CMK (cell line): ENCODE measurements at regions not wholly inside any gene's neighbourhood (a gene's known extent, or its start where the extent isn't known, plus 50 kb on each side); places are given as distances from the start of the nearest gene placed in this dataset.
"Not testable (repeated sequence)": the region's sequence is repeated elsewhere in the genome, so short reads cannot be mapped to it uniquely, and the experiment has no call there.

ENCODE experiments used
- DNase-seq: peaks from one replicate; pipeline ENCODE4 v3.0.0-alpha.2; 2010; ENCODE audit warnings: low read depth

GRCh38 chr10:94125856-94126255, 132.1 kb downstream of the PLCE1 start:
- no peak for DNase-seq

- DNase-seq: no peak
Measured at GRCh38 chr10:94129393-94130130, 135.8 kb downstream of the PLCE1 start.

- no peak for DNase-seq
Measured at GRCh38 chr10:94131885-94132284, 138.2 kb downstream of the PLCE1 start.

GRCh38 chr10:94133239-94133638, 139.5 kb downstream of the PLCE1 start:
- DNase-seq: no peak

GRCh38 chr10:94137747-94138146, 144.0 kb downstream of the PLCE1 start:
- no peak for DNase-seq

GRCh38 chr10:94138391-94138790, 144.7 kb downstream of the PLCE1 start:
- no peak for DNase-seq

- no peak for DNase-seq
Measured at GRCh38 chr10:94143261-94143660, 149.5 kb downstream of the PLCE1 start.

GRCh38 chr10:94146313-94146712, 152.6 kb downstream of the PLCE1 start:
- DNase-seq: no peak

- DNase-seq: no peak
Measured at GRCh38 chr10:94146746-94147145, 153.0 kb downstream of the PLCE1 start.

- no peak for DNase-seq
Measured at GRCh38 chr10:94149702-94150101, 156.0 kb downstream of the PLCE1 start.

- no peak for DNase-seq
Measured at GRCh38 chr10:94150541-94151184, 156.9 kb downstream of the PLCE1 start.

- no peak for DNase-seq
Measured at GRCh38 chr10:94155722-94156271, 162.1 kb downstream of the PLCE1 start.

- DNase-seq: no peak
Measured at GRCh38 chr10:94156453-94156852, 162.7 kb downstream of the PLCE1 start.

GRCh38 chr10:94165158-94165611, 171.5 kb downstream of the PLCE1 start:
- not testable (repeated sequence) for DNase-seq

- no peak for DNase-seq
Measured at GRCh38 chr10:94172332-94172731, 178.6 kb downstream of the PLCE1 start.

GRCh38 chr10:94173594-94173993, 179.9 kb downstream of the PLCE1 start:
- no peak for DNase-seq

- no peak for DNase-seq
Measured at GRCh38 chr10:94174838-94175237, 181.1 kb downstream of the PLCE1 start.

- no peak for DNase-seq
Measured at GRCh38 chr10:94178475-94179253, 184.1 kb downstream of the NOC3L start.

GRCh38 chr10:94180576-94180975, 182.2 kb downstream of the NOC3L start:
- no peak for DNase-seq

GRCh38 chr10:94183666-94184264, 179.0 kb downstream of the NOC3L start:
- no peak for DNase-seq

- DNase-seq: no peak
Measured at GRCh38 chr10:94186722-94187121, 176.0 kb downstream of the NOC3L start.

GRCh38 chr10:94192333-94192732, 170.4 kb downstream of the NOC3L start:
- no peak for DNase-seq
